Right cardiac atrium (tissue), 5 donors: ENCODE measurements at regions not wholly inside any gene's neighbourhood (a gene's known extent, or its start where the extent isn't known, plus 50 kb on each side); places are given as distances from the start of the nearest gene placed in this dataset.

Source experiments
- ATAC-seq, 2 donors: fragments of 200-7000 bp; cut with Tn5 transposase; one replicate each; pipeline versions ENCODE4 v1.8.0 to v1.9.1; 2020; ENCODE audit warnings: moderate library complexity in 2 of 2, mild to moderate bottlenecking in 1 of 2
- DNase-seq, 3 donors: peaks; one replicate each; pipeline ENCODE4 v3.0.0-alpha.2; 2020
- H3K27ac ChIP-seq: one replicate; pipeline ENCODE4 v1.5.1; 2013; ENCODE audit warnings: mild to moderate bottlenecking, low read length, control low read depth, moderate library complexity
- H3K27me3 ChIP-seq: one replicate; pipeline ENCODE4 v1.6.1; 2013; ENCODE audit not compliant: control insufficient read depth, insufficient read depth
- H3K4me1 ChIP-seq: one replicate; pipeline ENCODE4 v1.6.1; 2013; ENCODE audit warnings: low read length; ENCODE audit not compliant: control insufficient read depth, insufficient read depth
- H3K4me3 ChIP-seq: one replicate; pipeline ENCODE4 v1.5.1; 2013; ENCODE audit warnings: low read length, control low read depth
- H3K9me3 ChIP-seq: one replicate; pipeline ENCODE4 v1.6.1; 2013; ENCODE audit warnings: low read length; ENCODE audit not compliant: control insufficient read depth
- WGBS: extraction: QIAGEN DNeasy Blood & Tissue Kit; methylation state at CpG from one replicate; pipeline ENCODE4 v1.1.7; 2013; 5-methylcytosine and 5-hydroxymethylcytosine counted together
- intact Hi-C, 4 donors: fragments of 100-400 bp; cut with DNase I; formaldehyde crosslinking; loops; one replicate each; pipeline versions ENCODE4 v1.11.0 to v1.14.0; 2022 to 2023
- donor health status: healthy with polysubstance abuse.
- donor health status: DM: no; HTN: yes; CAD: no.
- donor health status: DM: no; HTN: no; CAD: no.
- donor health status: DM: no; HTN: yes; CAD: no; lungs with severe emphysema.
- donor health status: DM: yes; HTN: yes; CAD: no.

DNA sequence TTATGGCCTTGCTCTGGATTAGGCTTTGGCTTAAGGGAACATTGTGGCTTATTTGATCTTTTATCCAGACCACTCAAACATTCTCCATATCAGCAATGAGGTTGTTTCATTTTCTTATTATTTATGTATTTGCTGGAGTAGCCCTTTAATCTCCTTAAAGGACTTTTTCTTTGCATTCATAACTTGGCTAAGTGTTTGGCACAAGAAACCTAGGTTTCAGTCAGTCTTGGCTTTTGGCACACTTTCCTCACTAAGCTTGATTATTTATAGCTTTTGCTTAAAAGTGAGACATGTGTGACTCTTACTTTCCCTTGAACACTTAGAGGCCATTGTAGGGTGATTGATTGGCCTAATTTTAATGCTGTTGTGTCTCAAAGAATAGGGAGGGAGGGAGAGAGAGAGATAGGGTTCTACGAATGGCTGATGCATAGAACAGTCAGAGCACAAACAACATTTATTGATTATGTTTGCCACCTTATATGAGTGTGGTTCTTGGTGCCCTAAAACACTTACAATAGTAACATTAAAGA is 2265.3 kb upstream of the C9orf72 start:
- Histone ChIP-seq H3K4me3 (no peak overlapping the region), H3K27ac (no peak overlapping the region), H3K27me3 (no peaks in the 10 kb centered on the region), H3K4me1 (no peaks in the 10 kb centered on the region), H3K9me3 (no peaks in the 10 kb centered on the region)
- intact Hi-C loops: no loop called here
- ATAC-seq: no peak
- DNase-seq: no peak
- 51% methylated on average over 1 of the region's 1 CpG for WGBS

DNA sequence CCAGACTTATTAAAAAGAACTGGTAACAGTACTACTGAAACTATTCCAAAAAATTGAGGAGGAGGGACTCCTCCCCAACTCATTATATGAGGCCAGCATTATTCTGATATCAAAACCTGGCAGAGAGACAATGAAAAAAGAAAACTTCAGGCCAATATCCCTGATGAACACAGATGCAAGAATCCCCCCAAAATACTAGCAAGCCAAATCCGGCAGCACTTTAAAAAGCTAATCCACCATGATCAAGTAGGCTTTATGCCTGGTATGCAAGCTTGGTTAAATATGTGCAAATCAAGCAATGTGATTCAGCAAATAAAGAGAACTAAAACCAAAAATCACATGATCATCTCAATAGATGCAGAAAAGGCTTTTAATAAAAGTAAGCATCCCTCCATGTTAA is 2271.0 kb upstream of the C9orf72 start:
- Histone ChIP-seq H3K4me3 (no peak overlapping the region), H3K27ac (no peak overlapping the region), H3K27me3 (no peaks in the 10 kb centered on the region), H3K4me1 (no peaks in the 10 kb centered on the region), H3K9me3 (no peaks in the 10 kb centered on the region)
- ATAC-seq (no peak), DNase-seq (no peak)
- intact Hi-C loops: no loop called here
- WGBS: 79% methylated on average over 1 of the region's 1 CpG

- Histone ChIP-seq H3K27ac (no peak overlapping the region), H3K4me1 (no peaks in the 10 kb centered on the region), H3K27me3 (no peaks in the 10 kb centered on the region), H3K9me3 (no peaks in the 10 kb centered on the region), H3K4me3 (no peak overlapping the region)
- intact Hi-C loops: no loop called here
- ATAC-seq: no peak
- no peak for DNase-seq
- 53% methylated on average over 1 of the region's 1 CpG for WGBS
Measured at GRCh38 chr9:29850664-29851063, 2277.4 kb upstream of the C9orf72 start.

- H3K27ac ChIP-seq: no peak overlapping the region
- WGBS: 86% methylated on average over 2 of the region's 2 CpGs
- DNase-seq: no peak
- no peak for ATAC-seq
- no peaks in the 10 kb centered on the region for H3K9me3 ChIP-seq
- H3K4me3 ChIP-seq: no peak overlapping the region
- intact Hi-C loops: no loop called here
- H3K4me1 ChIP-seq: no peaks in the 10 kb centered on the region
- H3K27me3 ChIP-seq: no peaks in the 10 kb centered on the region
Measured at GRCh38 chr9:29861803-29862202, 2288.5 kb upstream of the C9orf72 start.

GRCh38 chr9:29865764-29866313 is 2292.6 kb upstream of the C9orf72 start:
- intact Hi-C loops: no loop called here
- 71% methylated on average over 3 of the region's 3 CpGs for WGBS
- ATAC-seq: no peak

DNA sequence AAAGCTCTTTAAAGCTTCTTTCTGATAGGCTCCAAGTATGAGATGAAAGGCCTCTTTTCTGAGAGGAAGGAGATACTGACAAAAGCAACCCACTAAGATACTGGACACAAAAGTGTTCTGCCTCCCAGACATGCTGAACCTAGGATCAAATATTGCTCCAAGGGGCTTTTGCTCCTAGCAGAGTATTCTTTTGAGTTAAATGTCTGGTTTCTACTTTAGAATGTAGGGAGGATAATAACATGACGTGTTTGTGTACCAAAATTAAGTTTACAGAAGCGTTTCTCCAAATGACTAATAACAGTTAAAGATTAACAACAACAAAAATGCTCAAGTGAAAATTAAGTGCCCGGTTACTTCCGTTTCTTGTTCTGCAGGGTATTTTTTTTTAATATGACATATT is 2293.3 kb upstream of the C9orf72 start:
- Histone ChIP-seq H3K27me3 (no peaks in the 10 kb centered on the region), H3K4me3 (no peak overlapping the region), H3K4me1 (no peaks in the 10 kb centered on the region), H3K27ac (no peak overlapping the region), H3K9me3 (no peaks in the 10 kb centered on the region)
- WGBS: 57% methylated on average over 4 of the region's 4 CpGs
- no peak for DNase-seq
- intact Hi-C loops: no loop called here
- ATAC-seq: no peak

More at GRCh38 chr9:29865764-29866313, 2292.6 kb upstream of the C9orf72 start:
- Histone ChIP-seq H3K27ac (no peak overlapping the region), H3K9me3 (no peaks in the 10 kb centered on the region), H3K4me3 (no peak overlapping the region), H3K27me3 (no peaks in the 10 kb centered on the region), H3K4me1 (no peaks in the 10 kb centered on the region)
- no peak for DNase-seq

- Histone ChIP-seq H3K27ac (no peak overlapping the region), H3K27me3 (no peaks in the 10 kb centered on the region), H3K4me3 (no peak overlapping the region), H3K4me1 (no peaks in the 10 kb centered on the region), H3K9me3 (no peaks in the 10 kb centered on the region)
- intact Hi-C loops: no loop called here
- no peak for DNase-seq
- no peak for ATAC-seq
Measured at GRCh38 chr9:29873579-29873978, 2300.3 kb upstream of the C9orf72 start.

DNA sequence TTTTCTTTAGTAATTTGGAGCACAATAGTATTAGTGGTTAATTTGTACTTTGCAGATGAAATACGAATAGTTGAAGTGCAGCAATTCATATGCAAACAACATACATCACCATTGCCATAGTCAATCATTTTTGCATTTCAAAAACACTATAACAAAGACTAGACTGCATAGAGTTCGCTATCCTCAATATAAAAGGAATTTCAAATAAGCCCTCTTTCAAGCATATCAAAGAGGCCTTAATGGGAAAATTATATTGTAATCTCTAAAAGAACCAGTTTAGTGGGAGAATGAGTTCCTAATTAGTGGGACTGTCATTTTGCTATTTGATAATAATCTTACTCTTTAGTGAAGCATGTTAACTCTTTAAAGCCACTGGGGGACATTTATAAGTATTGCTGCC is 2302.3 kb upstream of the C9orf72 start:
- DNase-seq: no peak
- ATAC-seq: no peak
- Histone ChIP-seq H3K27me3 (no peaks in the 10 kb centered on the region), H3K9me3 (no peaks in the 10 kb centered on the region), H3K4me1 (no peaks in the 10 kb centered on the region), H3K27ac (no peak overlapping the region), H3K4me3 (no peak overlapping the region)
- WGBS: 80% methylated on average over 2 of the region's 2 CpGs
- intact Hi-C loops: no loop called here

GRCh38 chr9:29882767-29883166 is 2309.5 kb upstream of the C9orf72 start:
- H3K4me3 ChIP-seq: no peak overlapping the region
- intact Hi-C loops: no loop called here
- H3K4me1 ChIP-seq: no peaks in the 10 kb centered on the region
- no peak for DNase-seq
- H3K27me3 ChIP-seq: no peaks in the 10 kb centered on the region
- H3K9me3 ChIP-seq: no peaks in the 10 kb centered on the region
- no peak for ATAC-seq
- no peak overlapping the region for H3K27ac ChIP-seq
- WGBS: 53% methylated on average over 2 of the region's 2 CpGs

- Histone ChIP-seq H3K27me3 (no peaks in the 10 kb centered on the region), H3K9me3 (no peaks in the 10 kb centered on the region), H3K4me1 (no peaks in the 10 kb centered on the region), H3K4me3 (no peak overlapping the region), H3K27ac (no peak overlapping the region)
- DNase-seq: no peak
- intact Hi-C loops: no loop called here
- ATAC-seq: no peak
Measured at GRCh38 chr9:29906065-29906464, 2332.8 kb upstream of the C9orf72 start.

- ATAC-seq (no peak), DNase-seq (no peak)
- 84% methylated on average over 5 of the region's 5 CpGs for WGBS
- Histone ChIP-seq H3K9me3 (no peaks in the 10 kb centered on the region), H3K4me3 (no peak overlapping the region), H3K27me3 (no peaks in the 10 kb centered on the region), H3K27ac (no peak overlapping the region), H3K4me1 (no peaks in the 10 kb centered on the region)
- intact Hi-C loops: no loop called here
Measured at GRCh38 chr9:29928072-29928471, 2354.8 kb upstream of the C9orf72 start.

DNA sequence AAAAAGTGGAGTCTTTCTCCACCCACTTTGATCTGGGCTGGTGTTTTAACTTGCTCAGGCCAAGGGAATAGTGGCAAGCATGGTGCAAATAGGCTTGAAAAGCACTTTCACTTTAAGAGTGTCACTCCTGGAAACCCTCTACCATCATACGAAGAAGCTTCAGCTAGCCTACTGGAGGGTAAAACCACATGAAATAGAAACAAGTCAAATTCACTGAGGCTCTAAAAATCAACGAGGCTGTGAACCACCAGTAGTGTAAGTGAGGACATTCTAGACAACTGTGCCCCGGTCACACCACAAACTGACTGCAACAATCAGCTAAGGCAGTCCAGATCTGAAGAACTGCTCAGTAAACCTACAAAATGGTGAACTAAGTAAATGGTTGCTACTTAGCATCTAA is 2366.3 kb upstream of the C9orf72 start:
- ATAC-seq (no peak), DNase-seq (no peak)
- Histone ChIP-seq H3K27me3 (no peaks in the 10 kb centered on the region), H3K4me1 (no peaks in the 10 kb centered on the region), H3K4me3 (no peak overlapping the region), H3K27ac (no peak overlapping the region), H3K9me3 (no peaks in the 10 kb centered on the region)
- intact Hi-C loops: no loop called here
- WGBS: 79% methylated on average over 3 of the region's 3 CpGs
